ENCODE measurements at regions not wholly inside any gene's neighbourhood (a gene's known extent, or its start where the extent isn't known, plus 50 kb on each side); places are given as distances from the start of the nearest gene placed in this dataset.
A peak's percentile ranks its signal among the peaks of the same experiment; 100 is the strongest.

DNA sequence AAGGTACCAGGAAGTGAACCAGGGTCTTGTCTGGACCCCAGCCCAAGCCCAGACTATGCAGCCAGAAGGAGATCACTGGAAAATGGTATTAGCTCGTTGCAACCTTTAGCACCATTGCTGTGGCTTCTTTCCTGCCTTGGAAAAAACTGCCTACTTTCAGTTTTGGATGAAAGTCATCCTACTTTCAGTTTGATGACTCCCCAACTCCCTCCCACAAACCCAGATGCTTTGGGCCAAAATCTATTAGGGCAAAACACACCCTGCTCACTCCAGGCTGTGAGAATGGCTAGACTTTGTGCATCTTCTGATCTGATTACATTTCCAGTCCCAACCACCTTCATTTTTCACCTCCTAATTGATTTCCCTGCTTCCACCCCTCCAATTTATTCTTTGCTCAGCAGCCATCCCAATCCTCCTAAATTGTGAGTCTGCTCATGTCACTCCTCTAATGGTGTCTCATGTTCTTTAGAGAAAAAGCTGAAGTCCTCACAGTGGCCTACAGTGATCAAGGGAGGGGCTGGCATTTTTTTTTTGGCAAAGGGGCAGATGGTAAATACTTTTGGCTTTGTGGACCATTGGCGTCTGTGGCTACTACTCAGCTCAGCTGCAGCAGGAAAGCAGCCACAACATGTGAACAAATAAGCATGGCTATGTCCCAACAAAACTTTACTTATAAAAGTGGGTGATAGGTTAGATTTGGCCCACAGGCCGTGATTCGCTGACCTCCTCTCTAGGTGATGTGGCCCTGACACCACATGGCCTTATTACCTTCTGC lies 368.7 kb downstream of the SLC4A3 start:
- WGBS: 85% methylated on average over 4 of the region's 4 CpGs
- no peaks in the 10 kb centered on the region for H3K9me3 ChIP-seq
- H3K27me3 ChIP-seq (replicated peaks; ENCODE audit: insufficient read depth): no peaks in the 10 kb centered on the region
- DNase-seq (ENCODE audit: low spot score): no peak
- intact Hi-C loops (cut with DNase I): no loop called here
- TF ChIP-seq, protein P1, sequence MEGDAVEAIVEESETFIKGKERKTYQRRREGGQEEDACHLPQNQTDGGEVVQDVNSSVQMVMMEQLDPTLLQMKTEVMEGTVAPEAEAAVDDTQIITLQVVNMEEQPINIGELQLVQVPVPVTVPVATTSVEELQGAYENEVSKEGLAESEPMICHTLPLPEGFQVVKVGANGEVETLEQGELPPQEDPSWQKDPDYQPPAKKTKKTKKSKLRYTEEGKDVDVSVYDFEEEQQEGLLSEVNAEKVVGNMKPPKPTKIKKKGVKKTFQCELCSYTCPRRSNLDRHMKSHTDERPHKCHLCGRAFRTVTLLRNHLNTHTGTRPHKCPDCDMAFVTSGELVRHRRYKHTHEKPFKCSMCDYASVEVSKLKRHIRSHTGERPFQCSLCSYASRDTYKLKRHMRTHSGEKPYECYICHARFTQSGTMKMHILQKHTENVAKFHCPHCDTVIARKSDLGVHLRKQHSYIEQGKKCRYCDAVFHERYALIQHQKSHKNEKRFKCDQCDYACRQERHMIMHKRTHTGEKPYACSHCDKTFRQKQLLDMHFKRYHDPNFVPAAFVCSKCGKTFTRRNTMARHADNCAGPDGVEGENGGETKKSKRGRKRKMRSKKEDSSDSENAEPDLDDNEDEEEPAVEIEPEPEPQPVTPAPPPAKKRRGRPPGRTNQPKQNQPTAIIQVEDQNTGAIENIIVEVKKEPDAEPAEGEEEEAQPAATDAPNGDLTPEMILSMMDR (IDR thresholded peaks at IDR 0.05): no peak
- TF ChIP-seq POLR2A (IDR thresholded peaks at IDR 0.05): no peak
- TF ChIP-seq POLR2AphosphoS5 (IDR thresholded peaks at IDR 0.05): no peak
- H3K4me3 ChIP-seq: no peak overlapping the region
- no peak overlapping the region for H3K27ac ChIP-seq
- no peaks in the 10 kb centered on the region for H3K36me3 ChIP-seq
- no peaks in the 10 kb centered on the region for H3K4me1 ChIP-seq (replicated peaks)

DNA sequence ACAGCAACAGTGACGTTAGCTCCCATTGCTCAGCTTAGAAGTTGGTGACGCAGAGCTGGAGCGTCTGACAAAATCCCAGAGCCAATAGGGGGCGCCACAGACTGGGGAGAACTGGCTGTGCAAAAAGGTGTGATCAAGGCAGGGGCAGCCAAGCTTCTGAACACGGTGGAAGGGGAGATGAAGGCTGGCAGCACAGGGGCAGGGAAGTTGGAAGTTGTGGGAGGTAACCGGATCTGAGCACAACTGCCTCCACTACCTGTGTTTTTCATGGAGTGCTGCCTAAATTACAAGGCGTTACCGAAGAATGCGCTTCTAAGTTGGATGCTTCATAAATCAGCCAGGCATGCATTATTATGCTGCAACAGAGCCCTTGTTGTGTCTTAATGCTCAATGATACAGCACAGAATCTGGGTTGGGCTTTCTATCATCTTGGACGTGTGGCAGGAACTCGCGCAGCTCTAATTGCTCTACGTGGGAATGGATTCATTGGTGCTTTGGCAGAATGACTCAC lies 370.0 kb downstream of the SLC4A3 start:
- no peak overlapping the region for H3K27ac ChIP-seq
- intact Hi-C loops (cut with DNase I): no loop called here
- TF ChIP-seq, protein P1 (IDR thresholded peaks at IDR 0.05): peak in 1 of 4 experiments; percentile 26
- TF ChIP-seq POLR2AphosphoS5 (IDR thresholded peaks at IDR 0.05): no peak
- TF ChIP-seq POLR2A (IDR thresholded peaks at IDR 0.05): no peak
- no peaks in the 10 kb centered on the region for H3K27me3 ChIP-seq (replicated peaks; ENCODE audit: insufficient read depth)
- no peaks in the 10 kb centered on the region for H3K4me1 ChIP-seq (replicated peaks)
- WGBS: 63% methylated on average over 13 of the region's 13 CpGs
- no peaks in the 10 kb centered on the region for H3K36me3 ChIP-seq
- no peak overlapping the region for H3K4me3 ChIP-seq
- H3K9me3 ChIP-seq: no peaks in the 10 kb centered on the region
- peak; percentile 7 for DNase-seq (ENCODE audit: low spot score)

DNA sequence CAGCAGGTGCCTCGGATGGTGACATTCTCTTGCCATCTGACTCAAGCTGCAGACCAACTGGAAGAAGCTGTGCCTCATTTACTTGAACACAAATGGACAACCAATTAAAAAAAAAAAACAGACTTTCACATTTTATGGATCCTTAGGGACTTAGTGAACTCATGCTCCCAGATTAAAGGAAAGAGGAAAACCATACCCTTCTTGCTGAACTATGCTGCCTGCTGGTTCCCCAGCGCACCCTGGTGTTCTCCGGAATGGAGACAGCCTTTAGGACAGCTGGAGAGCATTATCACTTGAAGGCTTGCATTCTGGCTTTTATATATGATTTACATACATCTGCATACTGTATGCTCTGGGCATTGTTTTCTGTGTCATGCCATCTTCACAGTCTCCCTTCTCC lies 370.7 kb downstream of the SLC4A3 start:
- WGBS: 90% methylated on average over 3 of the region's 3 CpGs
- Histone ChIP-seq H3K27ac (no peak overlapping the region), H3K36me3 (no peaks in the 10 kb centered on the region), H3K27me3 (replicated peaks; ENCODE audit: insufficient read depth) (no peaks in the 10 kb centered on the region), H3K4me3 (no peak overlapping the region), H3K9me3 (no peaks in the 10 kb centered on the region), H3K4me1 (replicated peaks) (no peaks in the 10 kb centered on the region)
- no peak for DNase-seq (ENCODE audit: low spot score)
- intact Hi-C loops (cut with DNase I): no loop called here
- TF ChIP-seq, protein P1 (IDR thresholded peaks at IDR 0.05): no peak
- TF ChIP-seq POLR2A (IDR thresholded peaks at IDR 0.05) (no peak), POLR2AphosphoS5 (IDR thresholded peaks at IDR 0.05) (no peak)

DNA sequence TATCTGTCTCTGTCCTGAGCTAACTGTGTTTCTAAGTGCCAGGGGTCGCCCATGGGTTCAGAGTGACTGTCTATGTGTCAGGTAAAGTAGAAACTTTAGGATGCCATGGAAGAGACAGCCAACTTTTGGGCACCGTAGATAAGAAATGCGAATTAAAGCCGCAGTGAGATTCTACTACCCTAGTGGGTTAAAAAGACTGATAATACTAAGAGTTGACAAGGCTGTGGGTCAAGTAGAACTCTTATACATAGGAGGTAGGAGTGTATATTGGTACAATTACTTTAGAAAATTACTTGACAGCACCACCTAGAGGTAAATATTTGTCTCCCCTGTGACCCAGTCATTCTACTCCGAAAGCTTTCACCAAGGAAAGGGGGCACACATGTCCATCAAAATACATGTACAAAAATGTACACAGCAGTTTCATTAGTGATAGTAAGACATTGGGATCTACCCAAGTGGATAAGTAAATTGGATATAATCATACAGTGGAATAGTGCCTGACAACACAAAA lies 371.3 kb downstream of the SLC4A3 start:
- no peak overlapping the region for H3K27ac ChIP-seq
- TF ChIP-seq POLR2A (IDR thresholded peaks at IDR 0.05): no peak
- TF ChIP-seq POLR2AphosphoS5 (IDR thresholded peaks at IDR 0.05): no peak
- TF ChIP-seq, protein P1 (IDR thresholded peaks at IDR 0.05): peak in 1 of 4 experiments; percentile 23
- intact Hi-C loops (cut with DNase I): no loop called here
- H3K4me1 ChIP-seq (replicated peaks): no peaks in the 10 kb centered on the region
- H3K9me3 ChIP-seq: no peaks in the 10 kb centered on the region
- 94% methylated on average over 5 of the region's 5 CpGs for WGBS
- no peaks in the 10 kb centered on the region for H3K36me3 ChIP-seq
- no peak for DNase-seq (ENCODE audit: low spot score)
- no peak overlapping the region for H3K4me3 ChIP-seq
- no peaks in the 10 kb centered on the region for H3K27me3 ChIP-seq (replicated peaks; ENCODE audit: insufficient read depth)

DNA sequence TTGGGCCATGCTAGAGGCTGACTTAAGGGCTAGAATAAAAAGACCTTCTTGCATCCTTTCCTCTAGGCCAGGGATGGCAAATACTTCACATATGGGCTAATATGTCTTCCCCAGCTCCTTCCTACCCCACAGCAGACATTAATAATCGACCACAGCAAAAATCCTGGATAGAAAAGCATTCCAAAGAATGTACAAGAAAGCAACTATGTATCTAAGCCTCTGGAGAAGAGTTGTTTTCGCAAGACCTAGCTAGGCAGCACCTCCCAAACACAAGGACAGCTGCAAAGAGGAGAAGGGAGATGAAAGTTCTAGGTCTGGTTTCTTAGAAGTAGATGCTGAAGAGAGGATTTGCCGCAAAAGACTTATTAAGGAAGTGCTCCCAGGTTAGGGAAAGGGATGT lies 372.6 kb downstream of the SLC4A3 start:
- Histone ChIP-seq H3K27ac (no peak overlapping the region), H3K36me3 (no peaks in the 10 kb centered on the region), H3K27me3 (replicated peaks; ENCODE audit: insufficient read depth) (no peaks in the 10 kb centered on the region), H3K4me1 (replicated peaks) (no peaks in the 10 kb centered on the region), H3K9me3 (no peaks in the 10 kb centered on the region), H3K4me3 (no peak overlapping the region)
- no peak for DNase-seq (ENCODE audit: low spot score)
- intact Hi-C loops (cut with DNase I): no loop called here
- 90% methylated on average over 3 of the region's 3 CpGs for WGBS
- TF ChIP-seq POLR2AphosphoS5 (IDR thresholded peaks at IDR 0.05): no peak
- no peak for TF ChIP-seq POLR2A (IDR thresholded peaks at IDR 0.05)
- TF ChIP-seq, protein P1 (IDR thresholded peaks at IDR 0.05): no peak
